Astrocyte (in vitro differentiated cells and primary cell): ENCODE measurements at regions not wholly inside any gene's neighbourhood (a gene's known extent, or its start where the extent isn't known, plus 50 kb on each side); places are given as distances from the start of the nearest gene placed in this dataset.

ENCODE experiments used
- DNase-seq: peaks from one replicate; pipeline ENCODE4 v3.0.0-alpha.2; 2010; ENCODE audit warnings: low read depth
- FAIRE-seq: peaks from 2 replicates; lab custom pipeline; 2011; peaks lifted over from hg19 to GRCh38; lab: Jason Lieb, UNC
- H2AFZ ChIP-seq: 2 replicates; pipeline ENCODE4 v1.6.0; 2012; ENCODE audit warnings: low read depth, low read length, inconsistent platforms
- H3K27ac ChIP-seq: 2 replicates; pipeline ENCODE4 v1.5.1; 2011; ENCODE audit warnings: low read depth, low read length, inconsistent platforms
- H3K27me3 ChIP-seq: 2 replicates; pipeline ENCODE4 v1.6.0; 2011; ENCODE audit warnings: low read length, inconsistent platforms; ENCODE audit not compliant: insufficient read depth
- H3K36me3 ChIP-seq: 2 replicates; pipeline ENCODE4 v1.5.1; 2011; ENCODE audit warnings: low read length, inconsistent platforms; ENCODE audit not compliant: insufficient read depth
- H3K4me1 ChIP-seq: 2 replicates; pipeline ENCODE4 v1.5.1; 2011; ENCODE audit warnings: low read length, inconsistent platforms; ENCODE audit not compliant: insufficient read depth
- H3K4me2 ChIP-seq: 2 replicates; pipeline ENCODE4 v1.6.0; 2012; ENCODE audit warnings: low read length, inconsistent platforms
- H3K4me3 ChIP-seq: 2 replicates; pipeline ENCODE4 v1.5.1; 2011; ENCODE audit warnings: low read depth, mild to moderate bottlenecking, low read length, inconsistent platforms; ENCODE audit not compliant: insufficient read depth
- H3K79me2 ChIP-seq: 2 replicates; pipeline ENCODE4 v1.6.0; 2012; ENCODE audit warnings: mild to moderate bottlenecking, low read length, inconsistent platforms; ENCODE audit not compliant: insufficient read depth
- H3K9ac ChIP-seq: 2 replicates; pipeline ENCODE4 v1.6.0; 2012; ENCODE audit warnings: mild to moderate bottlenecking, low read length, inconsistent platforms
- H3K9me3 ChIP-seq: 2 replicates; pipeline ENCODE4 v1.5.1; 2012; ENCODE audit warnings: low read depth, mild to moderate bottlenecking, low read length, inconsistent platforms; ENCODE audit not compliant: insufficient read depth
- H4K20me1 ChIP-seq: 2 replicates; pipeline ENCODE4 v1.6.0; 2012; ENCODE audit warnings: low read length, inconsistent platforms; ENCODE audit not compliant: insufficient read depth
- H3K27ac Mint-ChIP-seq: one replicate; pipeline ENCODE4 v1.8.0; 2021; ENCODE audit warnings: mild to moderate bottlenecking, mixed read lengths; ENCODE audit not compliant: unreplicated experiment
- H3K27me3 Mint-ChIP-seq: one replicate; pipeline ENCODE4 v1.8.0; 2021; ENCODE audit warnings: low read depth, mixed read lengths; ENCODE audit not compliant: unreplicated experiment
- H3K36me3 Mint-ChIP-seq: one replicate; pipeline ENCODE4 v1.8.0; 2021; ENCODE audit warnings: low read depth, mixed read lengths; ENCODE audit not compliant: unreplicated experiment
- H3K4me1 Mint-ChIP-seq: one replicate; pipeline ENCODE4 v1.8.0; 2021; ENCODE audit warnings: low read depth, mixed read lengths; ENCODE audit not compliant: unreplicated experiment
- H3K4me3 Mint-ChIP-seq: one replicate; pipeline ENCODE4 v1.8.0; 2021; ENCODE audit warnings: mild to moderate bottlenecking, moderate library complexity, mixed read lengths; ENCODE audit not compliant: unreplicated experiment
- H3K9me3 Mint-ChIP-seq: one replicate; pipeline ENCODE4 v1.8.0; 2021; ENCODE audit warnings: mild to moderate bottlenecking, mixed read lengths; ENCODE audit not compliant: unreplicated experiment
- EZH2 ChIP-seq: IDR thresholded peaks from 2 replicates; pipeline ENCODE4 v1.6.1; 2012; ENCODE audit warnings: mild to moderate bottlenecking, low read length, inconsistent platforms; ENCODE audit not compliant: insufficient read depth
- TF ChIP-seq, protein P1 (sequence below): IDR thresholded peaks from 2 replicates; pipeline ENCODE4 v1.5.1; 2011; ENCODE audit warnings: low read depth, mild to moderate bottlenecking, inconsistent platforms, low read length, moderate library complexity; ENCODE audit not compliant: insufficient read depth

DNA sequence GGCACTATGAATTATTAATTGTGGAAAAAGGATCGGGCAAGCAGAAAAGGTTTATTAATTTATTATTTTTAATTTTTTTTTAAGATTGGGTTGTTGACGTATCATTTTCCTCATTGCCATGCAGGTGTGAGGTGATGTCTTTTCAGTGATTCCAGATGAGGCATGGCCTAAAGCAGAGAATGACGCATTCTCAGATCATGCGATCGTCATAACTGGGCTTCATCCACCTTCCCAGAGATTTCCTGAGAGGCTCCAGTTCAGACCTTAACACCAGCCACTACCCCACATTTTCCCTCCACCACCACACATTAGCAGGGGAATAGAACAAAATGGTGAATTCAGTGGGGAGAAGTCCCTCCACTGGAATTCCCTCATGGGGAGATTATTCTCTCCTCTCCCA, 518.4 kb upstream of the SPHKAP start:
- no peak overlapping the region for H3K4me3 ChIP-seq
- H3K9me3 Mint-ChIP-seq: no peaks in the 10 kb centered on the region
- FAIRE-seq (no peak), DNase-seq (no peak)
- TF ChIP-seq EZH2: no peak
- TF ChIP-seq, protein P1, sequence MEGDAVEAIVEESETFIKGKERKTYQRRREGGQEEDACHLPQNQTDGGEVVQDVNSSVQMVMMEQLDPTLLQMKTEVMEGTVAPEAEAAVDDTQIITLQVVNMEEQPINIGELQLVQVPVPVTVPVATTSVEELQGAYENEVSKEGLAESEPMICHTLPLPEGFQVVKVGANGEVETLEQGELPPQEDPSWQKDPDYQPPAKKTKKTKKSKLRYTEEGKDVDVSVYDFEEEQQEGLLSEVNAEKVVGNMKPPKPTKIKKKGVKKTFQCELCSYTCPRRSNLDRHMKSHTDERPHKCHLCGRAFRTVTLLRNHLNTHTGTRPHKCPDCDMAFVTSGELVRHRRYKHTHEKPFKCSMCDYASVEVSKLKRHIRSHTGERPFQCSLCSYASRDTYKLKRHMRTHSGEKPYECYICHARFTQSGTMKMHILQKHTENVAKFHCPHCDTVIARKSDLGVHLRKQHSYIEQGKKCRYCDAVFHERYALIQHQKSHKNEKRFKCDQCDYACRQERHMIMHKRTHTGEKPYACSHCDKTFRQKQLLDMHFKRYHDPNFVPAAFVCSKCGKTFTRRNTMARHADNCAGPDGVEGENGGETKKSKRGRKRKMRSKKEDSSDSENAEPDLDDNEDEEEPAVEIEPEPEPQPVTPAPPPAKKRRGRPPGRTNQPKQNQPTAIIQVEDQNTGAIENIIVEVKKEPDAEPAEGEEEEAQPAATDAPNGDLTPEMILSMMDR: no peak
- no peaks in the 10 kb centered on the region for H3K27me3 Mint-ChIP-seq
- H3K4me1 ChIP-seq: peaks cover 5% of the 10 kb centered on the region
- H3K9me3 ChIP-seq: no peaks in the 10 kb centered on the region
- H3K79me2 ChIP-seq: no peaks in the 10 kb centered on the region
- no peaks in the 10 kb centered on the region for H4K20me1 ChIP-seq
- no peaks in the 10 kb centered on the region for H3K27me3 ChIP-seq
- peak overlapping the region; percentile 66 for H3K4me2 ChIP-seq
- H2AFZ ChIP-seq: no peak overlapping the region
- H3K27ac ChIP-seq: no peak overlapping the region
- H3K36me3 ChIP-seq: no peaks in the 10 kb centered on the region
- H3K4me3 Mint-ChIP-seq: no peak overlapping the region
- H3K27ac Mint-ChIP-seq: no peak overlapping the region
- H3K36me3 Mint-ChIP-seq: no peaks in the 10 kb centered on the region
- peaks cover 24% of the 10 kb centered on the region for H3K4me1 Mint-ChIP-seq
- H3K9ac ChIP-seq: peak overlapping the region; percentile 2

DNA sequence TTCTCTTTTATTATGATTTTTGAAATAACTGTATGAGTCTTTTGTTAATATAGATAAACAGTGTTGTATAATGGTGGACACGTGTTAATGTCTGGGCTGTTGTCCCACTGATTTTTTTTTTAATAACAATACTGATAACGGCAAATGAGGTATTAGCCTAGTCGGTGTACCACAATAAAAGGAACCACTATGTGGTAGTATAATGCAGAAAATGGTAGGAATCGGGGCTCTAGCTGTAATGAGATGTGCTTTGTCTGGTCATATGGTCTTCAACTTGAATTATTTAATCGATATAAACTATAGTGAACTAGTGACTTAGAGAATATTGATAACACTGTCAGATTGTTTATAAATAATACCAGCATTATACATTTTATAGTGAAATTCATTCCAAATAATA, 517.9 kb upstream of the SPHKAP start:
- TF ChIP-seq, protein P1: no peak
- no peak for TF ChIP-seq EZH2
- Histone ChIP-seq H4K20me1 (no peaks in the 10 kb centered on the region), H3K27me3 (no peaks in the 10 kb centered on the region), H3K4me2 (no peak overlapping the region), H3K27ac (no peak overlapping the region), H3K9me3 (no peaks in the 10 kb centered on the region), H3K36me3 (no peaks in the 10 kb centered on the region), H2AFZ (no peak overlapping the region), H3K79me2 (no peaks in the 10 kb centered on the region), H3K4me3 (no peak overlapping the region), H3K9ac (no peak overlapping the region), H3K4me1 (peaks cover 5% of the 10 kb centered on the region)
- no peaks in the 10 kb centered on the region for H3K9me3 Mint-ChIP-seq
- H3K4me1 Mint-ChIP-seq: peaks cover 24% of the 10 kb centered on the region
- DNase-seq (peak; percentile 21), FAIRE-seq (no peak)
- no peak overlapping the region for H3K27ac Mint-ChIP-seq
- no peaks in the 10 kb centered on the region for H3K27me3 Mint-ChIP-seq
- H3K36me3 Mint-ChIP-seq: no peaks in the 10 kb centered on the region
- no peak overlapping the region for H3K4me3 Mint-ChIP-seq

DNA sequence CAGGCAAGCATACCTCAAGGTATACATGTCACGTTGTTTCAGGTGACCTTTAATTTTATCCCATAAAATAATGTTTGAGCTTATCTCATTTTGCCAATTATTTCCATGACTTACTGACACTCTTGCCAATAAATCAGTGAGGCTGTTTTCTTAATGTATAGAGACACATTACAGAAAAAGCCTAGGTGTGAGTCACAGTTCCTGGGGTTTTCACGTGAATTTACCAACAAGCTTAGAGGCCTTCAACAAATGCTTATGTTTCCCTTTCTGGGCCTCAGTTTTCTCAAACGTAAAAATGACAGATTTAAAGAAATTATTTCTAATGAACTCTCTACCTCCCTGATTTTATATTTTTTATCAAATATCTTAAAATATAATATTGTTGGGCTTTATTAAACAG, 517.5 kb upstream of the SPHKAP start:
- Histone ChIP-seq H3K27ac (no peak overlapping the region), H3K9me3 (no peaks in the 10 kb centered on the region), H3K79me2 (no peaks in the 10 kb centered on the region), H3K4me3 (no peak overlapping the region), H2AFZ (no peak overlapping the region), H3K9ac (no peak overlapping the region), H4K20me1 (no peaks in the 10 kb centered on the region), H3K36me3 (no peaks in the 10 kb centered on the region), H3K4me1 (peaks cover 5% of the 10 kb centered on the region), H3K27me3 (no peaks in the 10 kb centered on the region), H3K4me2 (no peak overlapping the region)
- TF ChIP-seq EZH2: no peak
- TF ChIP-seq, protein P1: no peak
- no peak for DNase-seq
- no peak for FAIRE-seq
- no peaks in the 10 kb centered on the region for H3K36me3 Mint-ChIP-seq
- no peak overlapping the region for H3K27ac Mint-ChIP-seq
- H3K9me3 Mint-ChIP-seq: no peaks in the 10 kb centered on the region
- H3K4me3 Mint-ChIP-seq: no peak overlapping the region
- H3K4me1 Mint-ChIP-seq: peaks cover 24% of the 10 kb centered on the region
- H3K27me3 Mint-ChIP-seq: no peaks in the 10 kb centered on the region
